Left renal cortex interstitium (tissue), 4 donors: ENCODE measurements at regions not wholly inside any gene's neighbourhood (a gene's known extent, or its start where the extent isn't known, plus 50 kb on each side); places are given as distances from the start of the nearest gene placed in this dataset.
"Not testable (repeated sequence)": the region's sequence is repeated elsewhere in the genome, so short reads cannot be mapped to it uniquely, and the experiment has no call there.

Source experiments
- DNase-seq, 4 donors: peaks; one replicate each; pipeline ENCODE4 v3.0.0-alpha.2; 2013; ENCODE audit warnings: low read depth in 4 of 4, low spot score in 2 of 4, missing footprints in 1 of 4

GRCh38 chr14:49036984-49037516 lies 549.1 kb downstream of the RPS29 start:
- no peak for DNase-seq

- no peak for DNase-seq
Observed at GRCh38 chr14:49036266-49036665, 549.9 kb downstream of the RPS29 start.

DNA sequence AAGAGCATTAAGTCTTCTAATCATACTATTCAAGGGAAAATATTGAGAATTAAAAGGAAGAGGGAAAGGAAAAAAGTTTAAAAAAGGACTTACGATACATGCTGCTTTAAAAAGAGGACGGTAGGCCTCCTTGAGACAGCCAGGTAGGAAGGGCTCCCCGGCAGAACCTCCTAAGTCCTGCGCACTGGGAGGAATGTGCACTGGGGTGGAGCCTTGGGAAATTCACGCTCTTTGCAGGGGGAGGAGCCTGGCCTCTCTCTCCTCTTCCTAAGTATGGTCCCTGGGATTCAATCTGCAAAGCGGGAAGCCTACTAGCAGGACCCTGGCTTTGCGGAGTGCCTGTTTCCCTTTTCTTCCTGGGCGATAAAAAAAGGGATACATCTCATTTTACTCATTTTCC lies 553.0 kb downstream of the RPS29 start:
- DNase-seq: no peak

GRCh38 chr14:49031710-49032109 lies 554.5 kb downstream of the RPS29 start:
- DNase-seq: not testable (repeated sequence)

DNA sequence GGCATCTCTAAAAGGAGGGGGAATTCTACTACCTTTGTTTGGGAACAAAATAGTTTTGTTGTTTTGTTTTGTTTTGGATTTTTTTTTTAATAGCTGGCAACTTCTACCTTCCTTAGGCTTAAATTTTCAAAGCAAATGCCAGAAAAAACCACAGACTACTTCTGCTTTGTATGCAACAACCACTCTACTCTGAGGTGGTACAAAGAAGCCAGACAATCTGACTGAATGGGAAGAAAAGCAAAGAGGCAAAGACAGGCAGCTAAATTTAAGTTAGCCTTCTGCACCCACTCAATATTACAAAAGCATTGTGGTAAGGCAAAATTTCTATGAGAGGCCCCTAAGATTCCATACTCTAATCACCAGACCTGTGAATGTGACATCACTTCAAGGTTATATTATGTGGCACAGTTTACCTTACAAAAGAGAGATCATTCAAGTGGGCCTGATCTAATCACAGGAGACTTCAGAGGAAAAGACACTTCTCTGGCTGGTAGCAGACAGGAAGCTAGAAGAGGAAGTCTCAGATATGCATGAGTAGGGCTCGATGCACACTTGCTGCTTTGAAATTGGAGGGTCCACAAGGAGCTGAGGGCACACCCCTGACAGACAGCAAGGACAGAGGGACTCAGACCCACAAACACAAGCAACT lies 566.6 kb downstream of the RPS29 start:
- DNase-seq: no peak

- no peak for DNase-seq
Observed at GRCh38 chr14:49017447-49017846, 568.7 kb downstream of the RPS29 start.

GRCh38 chr14:49016381-49016780 lies 569.8 kb downstream of the RPS29 start:
- no peak for DNase-seq

GRCh38 chr14:49014476-49014875 lies 571.7 kb downstream of the RPS29 start:
- no peak for DNase-seq

GRCh38 chr14:49008363-49008762 lies 577.8 kb downstream of the RPS29 start:
- no peak for DNase-seq

- no peak for DNase-seq
Observed at GRCh38 chr14:48991141-48991540, 595.0 kb downstream of the RPS29 start.

DNA sequence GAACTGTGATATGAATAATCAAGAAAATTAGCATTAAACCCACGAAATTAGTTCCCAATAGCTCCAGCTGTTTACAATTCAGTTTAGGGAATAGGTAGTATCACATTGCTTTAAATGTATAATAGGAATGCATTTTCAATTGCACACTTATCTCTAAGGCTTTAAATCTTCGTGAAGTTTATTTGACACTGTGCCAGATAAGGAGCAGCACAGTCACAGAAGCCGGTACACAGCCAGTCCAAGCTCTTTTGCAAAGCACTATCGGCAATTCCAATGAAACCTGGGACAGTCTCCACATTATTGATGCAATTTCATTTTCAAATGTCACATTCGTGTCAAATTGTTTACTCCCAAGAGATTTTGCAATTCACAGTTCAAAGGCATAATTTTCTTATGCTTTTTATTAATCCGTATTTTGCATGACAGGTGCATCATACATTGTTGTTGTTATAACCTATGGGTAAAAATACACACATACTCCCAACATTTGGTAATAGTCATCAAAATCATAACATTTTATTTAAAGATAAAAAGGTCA lies 602.8 kb downstream of the RPS29 start:
- no peak for DNase-seq

DNA sequence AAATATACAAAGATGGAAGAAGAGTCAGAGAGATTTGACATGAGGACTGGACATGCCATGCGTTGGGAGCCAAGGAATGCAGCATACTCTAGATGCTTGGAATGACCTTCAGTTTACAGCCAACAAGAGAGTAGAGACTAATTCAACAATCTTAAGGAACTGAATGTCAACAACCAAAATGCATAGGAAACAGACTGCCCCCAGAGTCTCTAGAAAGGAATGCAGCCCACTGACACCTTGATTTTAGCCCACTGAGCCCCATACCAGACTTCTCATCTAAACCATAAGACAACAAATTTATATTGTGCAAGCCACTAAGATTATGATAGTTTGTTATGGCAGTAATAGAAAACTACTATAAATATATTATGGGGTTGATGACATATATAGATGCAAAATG lies 611.2 kb downstream of the RPS29 start:
- no peak for DNase-seq

DNA sequence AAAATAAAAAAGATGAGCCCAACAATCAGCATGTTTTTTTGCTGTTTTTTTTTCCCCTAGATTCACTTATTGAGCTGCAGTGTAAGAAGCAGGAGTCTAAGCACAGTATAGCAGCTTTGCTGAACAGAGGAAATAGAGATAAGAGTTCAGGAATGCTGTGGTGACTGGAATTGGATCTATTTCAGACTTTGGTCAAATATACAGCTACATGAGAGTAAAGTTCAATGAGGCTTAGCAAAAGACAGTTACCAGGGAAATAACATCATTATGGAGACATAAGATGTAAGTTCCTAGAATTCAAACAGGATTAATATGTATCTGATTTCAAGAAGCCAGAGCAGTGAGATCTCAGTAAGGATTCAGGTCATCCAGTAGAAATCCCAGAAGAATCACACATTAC lies 613.0 kb downstream of the RPS29 start:
- DNase-seq: no peak

DNA sequence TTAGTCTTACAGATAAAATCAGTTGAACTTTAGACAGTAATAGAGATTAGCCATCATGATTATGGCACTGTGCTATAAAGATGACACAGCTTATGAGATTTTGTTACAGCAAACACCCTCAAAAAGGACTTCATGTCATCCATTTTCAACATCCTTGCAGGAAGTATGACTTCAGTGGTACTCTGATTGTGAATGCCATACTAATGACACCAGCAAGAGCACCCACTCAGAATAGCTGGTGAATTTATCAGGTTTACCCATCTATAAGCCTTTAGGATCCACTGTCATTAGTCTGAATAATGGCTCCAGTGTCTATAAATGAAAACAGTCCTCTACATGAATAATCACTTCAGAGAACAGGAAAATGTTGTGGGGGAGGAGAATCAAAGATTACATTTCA lies 615.2 kb downstream of the RPS29 start:
- DNase-seq: no peak

- no peak for DNase-seq
Observed at GRCh38 chr14:48967419-48967818, 618.8 kb downstream of the RPS29 start.

DNA sequence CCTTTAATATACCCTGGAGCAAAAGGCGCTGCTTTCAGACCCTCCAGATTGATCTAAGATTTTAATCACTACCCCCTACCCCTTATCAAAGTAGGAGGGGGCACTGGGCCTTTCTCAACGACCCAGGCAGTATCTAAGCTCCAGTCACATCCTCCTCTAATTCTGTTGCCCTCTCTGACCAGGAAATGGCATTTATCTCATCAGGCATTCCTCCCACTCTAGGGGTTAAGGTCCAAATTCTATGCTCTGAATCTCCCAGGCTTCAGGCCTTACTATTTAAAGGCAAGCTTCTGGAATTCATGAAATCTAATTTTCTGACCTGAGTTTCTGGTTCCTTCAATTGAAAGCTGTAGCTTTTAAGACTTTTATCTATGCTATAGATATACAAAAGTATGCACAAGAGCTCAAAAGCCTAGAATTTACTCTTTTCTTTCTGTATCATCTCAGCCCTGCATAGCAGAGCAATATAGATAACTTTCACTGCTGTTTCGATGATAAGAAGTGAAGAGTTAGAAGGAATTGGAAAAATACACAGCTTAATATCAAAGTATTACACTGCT lies 622.9 kb downstream of the RPS29 start:
- DNase-seq: no peak

- no peak for DNase-seq
Observed at GRCh38 chr14:48957486-48957885, 628.7 kb downstream of the RPS29 start.

- no peak for DNase-seq
Observed at GRCh38 chr14:48955857-48956256, 630.3 kb downstream of the RPS29 start.

- DNase-seq: no peak
Observed at GRCh38 chr14:48954446-48954845, 631.7 kb downstream of the RPS29 start.

DNA sequence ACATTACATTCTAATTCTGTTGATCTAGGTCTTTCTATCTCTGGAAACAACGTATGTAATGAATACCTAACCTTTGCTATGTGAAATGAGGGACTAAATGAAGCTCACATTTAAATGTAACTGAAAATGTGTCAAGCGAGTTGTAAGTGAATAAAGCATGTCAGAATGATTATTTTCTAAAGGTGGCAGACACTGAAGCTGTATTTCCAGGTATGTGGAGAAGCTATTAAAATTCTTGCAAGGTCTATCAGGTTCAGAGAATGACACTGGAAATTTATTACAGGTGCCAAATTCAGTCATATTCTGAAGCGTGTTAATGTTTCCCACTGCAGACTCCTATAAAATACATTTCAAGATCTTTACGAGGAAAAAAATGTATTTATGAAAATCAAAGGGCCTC lies 641.4 kb downstream of the RPS29 start:
- no peak for DNase-seq

DNA sequence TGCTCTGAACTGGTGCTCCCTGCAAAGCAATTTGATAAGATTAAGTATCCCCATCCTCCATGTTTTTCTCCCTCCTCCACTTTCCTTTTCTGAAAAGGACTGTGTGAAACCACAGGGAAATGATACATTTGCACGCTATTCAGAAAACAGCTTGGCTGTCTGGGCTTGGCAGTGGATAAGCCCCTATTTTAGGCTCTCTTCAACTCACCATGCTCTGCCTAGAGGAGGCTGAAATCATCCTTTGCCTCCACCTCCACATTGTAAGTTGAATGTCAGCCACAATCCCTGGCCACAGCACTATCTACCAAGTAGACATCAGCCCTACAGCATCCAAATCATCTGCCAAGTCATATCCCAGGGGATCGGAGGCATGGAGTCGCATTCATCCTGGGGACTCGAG lies 642.3 kb downstream of the RPS29 start:
- no peak for DNase-seq

- DNase-seq: no peak
Observed at GRCh38 chr14:48937541-48938195, 648.5 kb downstream of the RPS29 start.
